ENCODE measurements at regions not wholly inside any gene's neighbourhood (a gene's known extent, or its start where the extent isn't known, plus 50 kb on each side); places are given as distances from the start of the nearest gene placed in this dataset.

DNA sequence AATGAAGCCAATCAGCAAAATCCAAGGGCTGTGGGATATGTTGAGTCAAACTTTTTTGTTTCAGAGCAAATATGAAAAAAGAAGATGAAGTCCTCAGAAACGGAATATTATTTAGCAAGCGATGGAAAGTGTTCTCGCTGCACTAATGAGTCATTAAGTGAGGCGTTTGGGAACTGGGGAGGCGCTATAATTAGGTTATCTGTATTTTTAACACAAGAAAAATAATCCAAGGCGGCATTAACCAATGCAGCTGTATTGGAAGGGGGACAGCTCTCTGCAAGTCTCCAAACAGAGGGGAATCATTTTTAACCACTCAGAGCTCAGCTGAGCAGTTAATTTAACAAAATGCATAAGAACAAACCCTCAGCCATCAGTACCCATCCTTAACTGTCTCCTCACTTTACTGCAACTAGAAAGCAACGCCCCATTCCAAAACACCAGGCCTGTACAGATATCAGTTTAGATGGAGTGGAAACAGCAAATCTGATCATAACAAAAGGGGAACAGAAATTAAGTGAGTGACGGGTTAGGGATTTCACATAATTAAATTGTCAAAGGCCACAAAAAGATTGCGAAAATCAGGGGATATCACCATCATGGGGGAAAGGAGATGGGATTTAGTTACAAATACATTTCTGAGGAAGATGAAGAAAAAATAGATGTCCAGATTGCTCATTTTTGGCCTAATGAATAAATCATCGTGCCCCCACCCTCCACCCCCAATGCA, 211.0 kb upstream of the TOX3 start:
- Histone ChIP-seq H3K4me1 (no peaks in the 10 kb centered on the region), H3K4me3 (no peak overlapping the region), H3K36me3 (ENCODE audit: insufficient read depth in 1 of 2, low read depth in 1 of 2) (no peaks in the 10 kb centered on the region), H3K27me3 (ENCODE audit: insufficient read depth in 3 of 3, low read length in 2 of 3) (no peaks in the 10 kb centered on the region), H3K27ac (no peak overlapping the region), H3K9me3 (no peaks in the 10 kb centered on the region)
- TF ChIP-seq, protein P1, sequence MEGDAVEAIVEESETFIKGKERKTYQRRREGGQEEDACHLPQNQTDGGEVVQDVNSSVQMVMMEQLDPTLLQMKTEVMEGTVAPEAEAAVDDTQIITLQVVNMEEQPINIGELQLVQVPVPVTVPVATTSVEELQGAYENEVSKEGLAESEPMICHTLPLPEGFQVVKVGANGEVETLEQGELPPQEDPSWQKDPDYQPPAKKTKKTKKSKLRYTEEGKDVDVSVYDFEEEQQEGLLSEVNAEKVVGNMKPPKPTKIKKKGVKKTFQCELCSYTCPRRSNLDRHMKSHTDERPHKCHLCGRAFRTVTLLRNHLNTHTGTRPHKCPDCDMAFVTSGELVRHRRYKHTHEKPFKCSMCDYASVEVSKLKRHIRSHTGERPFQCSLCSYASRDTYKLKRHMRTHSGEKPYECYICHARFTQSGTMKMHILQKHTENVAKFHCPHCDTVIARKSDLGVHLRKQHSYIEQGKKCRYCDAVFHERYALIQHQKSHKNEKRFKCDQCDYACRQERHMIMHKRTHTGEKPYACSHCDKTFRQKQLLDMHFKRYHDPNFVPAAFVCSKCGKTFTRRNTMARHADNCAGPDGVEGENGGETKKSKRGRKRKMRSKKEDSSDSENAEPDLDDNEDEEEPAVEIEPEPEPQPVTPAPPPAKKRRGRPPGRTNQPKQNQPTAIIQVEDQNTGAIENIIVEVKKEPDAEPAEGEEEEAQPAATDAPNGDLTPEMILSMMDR (IDR thresholded peaks at IDR 0.05): no peak
- WGBS, 3 donors: 81 to 82% (median 81%) methylated on average over 10 of the region's 10 CpGs
- intact Hi-C loops (cut with DNase I): no loop called here
- DNase-seq (no peak), ATAC-seq (no peak)

DNA sequence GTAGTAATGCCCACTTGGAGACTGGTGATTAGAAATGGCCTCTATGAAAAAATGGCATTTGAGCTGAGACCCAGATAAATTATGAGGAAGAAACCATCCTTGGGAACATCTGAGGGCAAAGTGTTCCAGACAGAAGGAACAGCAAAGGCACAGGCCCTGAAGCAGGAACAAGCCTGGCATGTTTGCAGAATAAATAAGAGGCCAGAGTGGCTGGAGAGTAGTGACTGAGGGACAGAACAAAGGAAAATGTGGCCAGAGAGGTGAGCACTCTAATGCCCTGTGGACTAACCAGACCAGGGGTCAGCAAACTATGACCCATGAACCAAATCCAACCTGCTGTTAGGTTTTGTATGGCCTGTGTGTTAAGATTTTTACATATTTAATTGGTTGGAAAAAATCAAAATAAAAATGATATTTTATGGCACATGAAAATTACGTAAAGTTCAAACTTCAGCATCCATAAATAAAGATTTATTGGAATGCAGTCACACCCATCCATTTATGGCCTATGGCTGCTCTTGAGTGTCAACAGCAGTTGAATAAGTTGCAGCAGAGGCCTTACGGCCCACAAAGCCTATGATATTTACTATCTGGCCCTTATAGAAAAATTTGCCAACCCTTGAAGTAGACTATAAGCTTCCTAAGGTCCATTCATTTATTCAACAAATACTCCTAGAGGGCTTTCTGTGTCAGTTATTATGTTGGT, 210.0 kb upstream of the TOX3 start:
- Histone ChIP-seq H3K4me1 (no peaks in the 10 kb centered on the region), H3K9me3 (no peaks in the 10 kb centered on the region), H3K36me3 (ENCODE audit: insufficient read depth in 1 of 2, low read depth in 1 of 2) (no peaks in the 10 kb centered on the region), H3K27me3 (ENCODE audit: insufficient read depth in 3 of 3, low read length in 2 of 3) (no peaks in the 10 kb centered on the region), H3K27ac (no peak overlapping the region), H3K4me3 (no peak overlapping the region)
- 89 to 96% (median 93%) methylated on average over 2 of the region's 2 CpGs for WGBS, 3 donors
- DNase-seq (no peak), ATAC-seq (no peak)
- TF ChIP-seq, protein P1 (IDR thresholded peaks at IDR 0.05): no peak
- intact Hi-C loops (cut with DNase I): no loop called here

DNA sequence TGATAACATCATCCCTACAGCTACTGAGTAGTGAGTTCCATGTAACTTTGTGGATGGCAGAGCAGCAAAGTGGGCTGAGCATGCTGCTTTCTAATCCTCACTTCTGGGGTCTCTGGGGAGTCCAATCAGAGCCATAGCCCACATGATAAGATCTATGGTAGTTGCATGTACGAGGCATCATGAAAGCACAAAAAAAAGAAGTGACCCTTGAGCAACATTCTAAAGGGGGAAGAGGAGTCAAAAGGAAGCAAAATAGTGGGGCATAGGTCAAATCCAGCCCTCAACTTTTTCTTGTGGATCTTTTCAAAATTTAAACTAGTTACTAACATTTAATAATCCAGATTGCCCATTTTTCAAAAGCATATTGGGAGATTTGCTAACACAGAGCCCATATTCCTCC, 208.5 kb upstream of the TOX3 start:
- no peaks in the 10 kb centered on the region for H3K36me3 ChIP-seq (ENCODE audit: insufficient read depth in 1 of 2, low read depth in 1 of 2)
- no peaks in the 10 kb centered on the region for H3K9me3 ChIP-seq
- no peaks in the 10 kb centered on the region for H3K27me3 ChIP-seq (ENCODE audit: insufficient read depth in 3 of 3, low read length in 2 of 3)
- ATAC-seq: no peak
- intact Hi-C loops (cut with DNase I): no loop called here
- H3K27ac ChIP-seq: no peak overlapping the region
- TF ChIP-seq, protein P1 (IDR thresholded peaks at IDR 0.05): no peak
- H3K4me3 ChIP-seq: no peak overlapping the region
- WGBS, 3 donors: 61 to 82% (median 66%) methylated on average over 1 of the region's 1 CpG
- no peak for DNase-seq
- no peaks in the 10 kb centered on the region for H3K4me1 ChIP-seq

DNA sequence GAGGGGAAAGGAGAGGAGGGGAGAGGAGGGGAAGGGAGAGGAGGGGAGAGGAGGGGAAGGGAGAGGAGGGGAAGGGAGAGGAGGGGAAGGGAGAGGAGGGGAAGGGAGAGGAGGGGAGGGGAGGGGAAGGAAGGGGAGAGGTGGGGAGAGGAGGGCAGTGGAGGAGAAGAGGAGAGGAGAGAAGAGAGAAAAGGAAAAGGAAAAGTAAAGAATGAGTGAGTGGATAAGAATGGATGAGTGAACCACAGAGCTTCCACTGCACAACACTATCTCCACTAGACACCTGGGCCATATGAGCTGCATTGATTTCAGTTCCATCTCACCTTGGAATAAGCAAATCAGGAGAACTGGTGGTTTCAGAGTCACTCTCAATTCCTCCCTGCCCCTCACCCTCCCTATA, 204.1 kb upstream of the TOX3 start:
- intact Hi-C loops (cut with DNase I): no loop called here
- Histone ChIP-seq H3K9me3 (no peaks in the 10 kb centered on the region), H3K4me3 (no peak overlapping the region), H3K4me1 (no peaks in the 10 kb centered on the region), H3K27me3 (ENCODE audit: insufficient read depth in 3 of 3, low read length in 2 of 3) (no peaks in the 10 kb centered on the region), H3K36me3 (ENCODE audit: insufficient read depth in 1 of 2, low read depth in 1 of 2) (no peaks in the 10 kb centered on the region), H3K27ac (no peak overlapping the region)
- no peak for DNase-seq
- TF ChIP-seq, protein P1 (IDR thresholded peaks at IDR 0.05): no peak
- no peak for ATAC-seq

Measured in psoas muscle (tissue), 7 donors.